Fibroblast of upper back skin (primary cell): ENCODE measurements at regions not wholly inside any gene's neighbourhood (a gene's known extent, or its start where the extent isn't known, plus 50 kb on each side); places are given as distances from the start of the nearest gene placed in this dataset.

Experiments
- DNase-seq: peaks from one replicate; pipeline ENCODE4 v3.0.0-alpha.2; 2013

- DNase-seq, result no peak
Measured at GRCh38 chr7:50164559-50165170, 71.6 kb upstream of the ZPBP start.

GRCh38 chr7:50160206-50160605, 67.2 kb upstream of the ZPBP start:
- DNase-seq, result no peak

GRCh38 chr7:50159154-50159553, 66.1 kb upstream of the ZPBP start:
- DNase-seq, result no peak

GRCh38 chr7:50156706-50157105, 63.7 kb upstream of the ZPBP start:
- DNase-seq, result no peak

GRCh38 chr7:50156163-50156562, 63.1 kb upstream of the ZPBP start:
- no peak for DNase-seq

- DNase-seq, result no peak
Measured at GRCh38 chr7:50155755-50156154, 62.7 kb upstream of the ZPBP start.

- no peak for DNase-seq
Measured at GRCh38 chr7:50153995-50154394, 60.9 kb upstream of the ZPBP start.

GRCh38 chr7:50153148-50153547, 60.1 kb upstream of the ZPBP start:
- DNase-seq, result no peak

GRCh38 chr7:50152486-50152885, 59.4 kb upstream of the ZPBP start:
- no peak for DNase-seq

GRCh38 chr7:50151661-50152060, 58.6 kb upstream of the ZPBP start:
- no peak for DNase-seq

GRCh38 chr7:50151001-50151400, 58.0 kb upstream of the ZPBP start:
- no peak for DNase-seq

- DNase-seq, result no peak
Measured at GRCh38 chr7:50149369-50149768, 56.3 kb upstream of the ZPBP start.

GRCh38 chr7:50147951-50148808, 55.1 kb upstream of the ZPBP start:
- no peak for DNase-seq

- DNase-seq, result no peak
Measured at GRCh38 chr7:50146692-50147091, 53.6 kb upstream of the ZPBP start.

GRCh38 chr7:50145801-50146338, 52.8 kb upstream of the ZPBP start:
- no peak for DNase-seq

GRCh38 chr7:50145226-50145625, 52.2 kb upstream of the ZPBP start:
- no peak for DNase-seq
